SK-N-MC (cell line): ENCODE measurements at regions not wholly inside any gene's neighbourhood (a gene's known extent, or its start where the extent isn't known, plus 50 kb on each side); places are given as distances from the start of the nearest gene placed in this dataset.

ENCODE experiments used
- DNase-seq: peaks from one replicate; pipeline ENCODE4 v3.0.0-alpha.2; 2011; ENCODE audit warnings: low read depth, low spot score
- H3K27ac ChIP-seq: fragments of 200-600 bp; sonication (generic); 2 replicates; pipeline ENCODE4 v1.5.1; 2016; ENCODE audit warnings: mixed run types
- H3K36me3 ChIP-seq: fragments of 200-600 bp; sonication (generic); 2 replicates; pipeline ENCODE4 v1.6.1; 2017; ENCODE audit warnings: antibody characterized with exemption, low read length, mixed read lengths; ENCODE audit not compliant: insufficient read depth
- H3K4me3 ChIP-seq: fragments of 200-600 bp; sonication (generic); 2 replicates; pipeline ENCODE4 v1.5.1; 2016
- H3K9ac ChIP-seq: fragments of 200-600 bp; sonication (generic); 2 replicates; pipeline ENCODE4 v1.8.0; 2017; ENCODE audit warnings: mixed run types, mixed read lengths; ENCODE audit not compliant: insufficient read length
- H3K9me3 ChIP-seq: fragments of 200-600 bp; sonication (generic); 2 replicates; pipeline ENCODE4 v1.6.1; 2017; ENCODE audit warnings: low read depth, mild to moderate bottlenecking, antibody characterized with exemption, low read length, moderate library complexity, mixed read lengths
- EZH2 ChIP-seq: fragments of 200-600 bp; sonication (generic); IDR thresholded peaks from one replicate; pipeline ENCODE4 v1.6.1; 2017; ENCODE audit warnings: antibody characterized with exemption
- FOXP2 ChIP-seq: optimal IDR thresholded peaks from 2 replicates; pipeline ENCODE3; 2011; ENCODE audit warnings: mild to moderate bottlenecking, moderate library complexity; ENCODE audit not compliant: insufficient read depth; ENCODE audit errors: extremely low read length, control extremely low read depth
- POLR2AphosphoS5 ChIP-seq: IDR thresholded peaks from 2 replicates; pipeline ENCODE4 v1.6.1; 2012; ENCODE audit warnings: mild to moderate bottlenecking, low read depth, low read length, borderline replicate concordance

GRCh38 chr1:208778417-208778816 is 534.2 kb upstream of the PLXNA2 start:
- no peaks in the 10 kb centered on the region for H3K36me3 ChIP-seq
- H3K27ac ChIP-seq = no peak overlapping the region
- H3K4me3 ChIP-seq = no peak overlapping the region
- DNase-seq = no peak
- no peak overlapping the region for H3K9ac ChIP-seq
- TF ChIP-seq EZH2 (no peak), FOXP2 (no peak), POLR2AphosphoS5 (no peak)
- no peaks in the 10 kb centered on the region for H3K9me3 ChIP-seq

GRCh38 chr1:208781391-208782045 is 537.3 kb upstream of the PLXNA2 start:
- TF ChIP-seq FOXP2 (no peak), EZH2 (no peak), POLR2AphosphoS5 (no peak)
- H3K9ac ChIP-seq = no peak overlapping the region

GRCh38 chr1:208782186-208782585 is 538.0 kb upstream of the PLXNA2 start:
- no peak overlapping the region for H3K4me3 ChIP-seq
- no peaks in the 10 kb centered on the region for H3K36me3 ChIP-seq
- no peaks in the 10 kb centered on the region for H3K9me3 ChIP-seq
- TF ChIP-seq POLR2AphosphoS5 (no peak), EZH2 (no peak), FOXP2 (no peak)
- no peak for DNase-seq
- H3K27ac ChIP-seq = no peak overlapping the region
- no peak overlapping the region for H3K9ac ChIP-seq

More at GRCh38 chr1:208781391-208782045, 537.3 kb upstream of the PLXNA2 start:
- no peak overlapping the region for H3K27ac ChIP-seq
- no peak overlapping the region for H3K4me3 ChIP-seq
- no peak for DNase-seq
- no peaks in the 10 kb centered on the region for H3K36me3 ChIP-seq
- H3K9me3 ChIP-seq = no peaks in the 10 kb centered on the region

GRCh38 chr1:208785629-208786028 is 541.4 kb upstream of the PLXNA2 start:
- TF ChIP-seq POLR2AphosphoS5 = no peak
- TF ChIP-seq EZH2 = no peak
- TF ChIP-seq FOXP2 = no peak
- H3K27ac ChIP-seq = no peak overlapping the region
- H3K9me3 ChIP-seq = no peaks in the 10 kb centered on the region
- H3K9ac ChIP-seq = no peak overlapping the region
- H3K36me3 ChIP-seq = no peaks in the 10 kb centered on the region
- DNase-seq = no peak
- H3K4me3 ChIP-seq = no peak overlapping the region

- Histone ChIP-seq H3K9ac (no peak overlapping the region), H3K36me3 (no peaks in the 10 kb centered on the region), H3K9me3 (no peaks in the 10 kb centered on the region), H3K4me3 (no peak overlapping the region), H3K27ac (no peak overlapping the region)
- TF ChIP-seq EZH2 (no peak), FOXP2 (no peak), POLR2AphosphoS5 (no peak)
- no peak for DNase-seq
These were observed 543.0 kb upstream of the PLXNA2 start for GRCh38 chr1:208787219-208787618.

GRCh38 chr1:208788013-208788540 is 543.9 kb upstream of the PLXNA2 start:
- no peak for TF ChIP-seq POLR2AphosphoS5
- TF ChIP-seq EZH2 = no peak
- no peak for TF ChIP-seq FOXP2
- no peak overlapping the region for H3K4me3 ChIP-seq
- H3K9me3 ChIP-seq = no peaks in the 10 kb centered on the region

GRCh38 chr1:208791456-208791855 is 547.3 kb upstream of the PLXNA2 start:
- no peak for TF ChIP-seq EZH2
- TF ChIP-seq FOXP2 = no peak
- TF ChIP-seq POLR2AphosphoS5 = no peak
- DNase-seq = no peak
- Histone ChIP-seq H3K36me3 (no peaks in the 10 kb centered on the region), H3K9me3 (no peaks in the 10 kb centered on the region), H3K4me3 (no peak overlapping the region), H3K27ac (no peak overlapping the region), H3K9ac (no peak overlapping the region)

More at GRCh38 chr1:208788013-208788540, 543.9 kb upstream of the PLXNA2 start:
- Histone ChIP-seq H3K27ac (no peak overlapping the region), H3K9ac (no peak overlapping the region), H3K36me3 (no peaks in the 10 kb centered on the region)
- no peak for DNase-seq

GRCh38 chr1:208793861-208794345 is 549.7 kb upstream of the PLXNA2 start:
- no peak overlapping the region for H3K27ac ChIP-seq
- H3K36me3 ChIP-seq = no peaks in the 10 kb centered on the region
- no peaks in the 10 kb centered on the region for H3K9me3 ChIP-seq
- H3K9ac ChIP-seq = no peak overlapping the region
- no peak for DNase-seq
- H3K4me3 ChIP-seq = no peak overlapping the region
- TF ChIP-seq POLR2AphosphoS5 (no peak), FOXP2 (no peak), EZH2 (no peak)
